Hindlimb muscle (tissue), 1 donor: ENCODE measurements at regions not wholly inside any gene's neighbourhood (a gene's known extent, or its start where the extent isn't known, plus 50 kb on each side); places are given as distances from the start of the nearest gene placed in this dataset.

Experiments used
- DNase-seq: peaks from one replicate; pipeline ENCODE4 v3.0.0-alpha.2; 2013

DNA sequence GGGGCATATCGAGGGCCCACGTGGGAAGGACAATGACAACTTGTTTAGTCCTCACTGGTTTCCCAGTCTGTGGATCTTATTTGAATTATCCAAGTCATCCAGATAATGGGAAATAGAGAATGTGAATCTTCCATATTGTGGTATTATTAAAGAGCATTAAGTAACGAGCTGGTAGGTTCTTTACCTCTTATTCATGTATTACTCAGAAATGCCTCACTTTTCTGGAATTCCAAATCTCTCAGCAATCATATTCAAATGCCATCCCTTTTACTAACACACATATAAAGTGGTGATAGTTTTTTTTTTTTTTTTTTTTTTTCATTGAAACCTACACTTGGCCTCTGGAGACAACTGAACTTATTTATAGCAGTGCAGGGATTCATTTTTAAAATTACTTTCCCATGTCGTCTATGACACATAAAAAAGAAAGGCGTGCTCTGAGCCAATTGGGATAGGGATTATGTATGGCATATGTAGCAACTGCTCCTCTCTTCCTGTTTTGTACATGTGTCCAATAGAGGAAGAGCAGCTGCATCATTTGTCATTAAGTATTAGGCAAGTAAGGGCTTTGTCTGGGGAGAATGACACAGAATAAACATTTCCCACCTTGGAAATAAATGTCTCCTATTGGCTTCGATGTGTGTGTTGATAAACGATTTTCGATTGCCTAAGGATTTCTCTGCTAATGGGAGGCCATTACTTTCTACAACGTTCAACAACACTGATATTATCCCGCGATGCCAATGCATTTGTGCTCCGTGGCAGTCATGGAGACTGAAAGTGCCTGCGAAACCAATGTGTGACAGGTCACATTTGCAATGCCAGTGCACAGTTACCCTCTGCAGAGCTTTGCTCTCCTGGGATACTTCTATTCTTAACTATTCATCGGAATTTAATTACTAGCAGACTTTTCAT is 78.6 kb upstream of the IFNG-AS1 start:
- DNase-seq: no peak

DNA sequence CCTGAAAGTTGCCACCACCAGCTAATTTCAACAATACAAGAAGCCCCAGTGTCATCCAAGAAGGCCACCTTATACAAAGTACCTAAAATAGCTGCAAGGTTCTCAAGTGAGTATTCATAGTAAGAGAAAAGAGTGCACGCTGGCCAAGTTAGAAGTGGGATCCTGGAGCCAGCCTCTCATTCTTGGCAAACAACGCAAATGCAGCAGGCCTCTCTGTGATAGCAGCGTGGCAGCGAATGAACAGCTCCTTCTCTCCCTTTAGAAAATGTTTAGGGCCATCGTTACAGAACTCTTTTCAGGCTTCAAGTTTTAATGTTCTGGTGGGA is 78.0 kb upstream of the IFNG-AS1 start:
- no peak for DNase-seq

DNA sequence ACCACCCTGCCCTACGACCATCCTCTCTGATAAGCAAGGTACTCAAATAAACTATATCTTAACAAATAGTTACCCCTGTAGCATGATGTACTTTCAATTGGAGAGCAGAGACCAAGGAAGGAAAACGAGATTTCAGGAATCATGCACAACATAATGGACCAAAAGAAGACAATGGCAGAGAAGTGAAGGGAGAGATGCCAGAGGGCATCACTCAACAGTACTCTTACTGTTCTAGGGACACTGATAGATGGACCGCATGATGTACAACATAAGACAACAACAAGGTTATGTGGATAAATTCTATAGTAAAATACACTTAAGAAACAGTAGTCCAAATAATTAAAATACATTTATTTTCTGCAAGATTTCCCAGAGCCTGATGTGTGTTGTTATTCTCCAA is 77.5 kb upstream of the IFNG-AS1 start:
- no peak for DNase-seq

DNA sequence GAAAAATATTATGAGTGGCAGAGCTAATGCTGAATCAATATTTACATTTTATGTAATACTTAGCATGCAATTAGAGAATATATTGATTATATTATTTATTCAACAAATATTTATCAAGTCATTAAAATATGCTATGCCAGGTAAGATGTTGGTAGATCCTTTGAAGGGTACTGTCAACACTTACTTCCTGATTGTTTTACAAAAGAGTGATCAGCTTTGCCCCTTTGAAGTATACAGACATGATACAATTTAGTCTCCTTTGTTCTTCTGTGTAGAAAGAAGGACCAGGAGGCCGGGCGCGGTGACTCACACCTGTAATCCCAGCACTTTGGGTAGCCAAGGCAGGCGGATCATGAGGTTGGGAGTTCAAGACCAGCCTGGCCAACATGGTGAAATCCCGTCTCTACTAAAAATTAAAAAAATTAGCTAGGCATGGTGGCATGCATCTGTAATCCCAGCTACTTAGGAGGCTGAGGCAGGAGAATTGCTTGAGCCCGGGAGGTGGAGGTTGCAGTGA is 73.9 kb upstream of the IFNG-AS1 start:
- no peak for DNase-seq

DNA sequence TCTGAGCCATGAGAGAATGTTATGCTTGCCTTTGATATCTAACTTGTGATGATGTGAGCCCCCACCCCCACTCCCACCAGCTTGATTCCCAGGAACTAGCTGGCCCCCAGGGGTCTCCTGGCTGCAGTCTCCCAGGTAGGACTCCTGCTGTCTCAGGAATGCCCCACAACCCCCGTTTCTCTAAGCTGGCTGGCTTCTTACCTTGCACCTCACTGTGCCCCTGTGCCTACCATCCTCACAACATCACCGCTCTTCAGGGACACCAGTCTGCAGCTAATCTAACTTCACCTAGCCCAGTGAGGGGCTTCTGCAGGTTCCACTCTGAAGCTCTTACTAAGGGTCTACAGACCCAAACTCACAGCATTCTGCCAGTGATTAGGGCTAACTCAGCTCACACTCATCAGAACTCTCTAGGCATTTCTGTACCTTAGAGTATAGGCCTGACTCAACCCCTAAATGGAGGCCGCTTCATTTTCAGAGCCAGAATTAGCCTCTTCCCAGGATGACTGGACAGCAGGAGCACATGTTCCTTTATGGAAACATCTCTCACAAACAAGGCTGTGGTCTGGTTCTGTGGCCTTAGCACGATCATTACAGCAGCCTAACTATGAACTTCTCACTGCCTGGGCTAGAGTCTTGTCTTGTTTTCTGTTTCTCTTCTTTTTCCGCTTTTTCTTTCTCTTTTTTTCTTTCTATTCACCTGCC is 72.8 kb upstream of the IFNG-AS1 start:
- no peak for DNase-seq

- no peak for DNase-seq
These were observed 71.4 kb upstream of the IFNG-AS1 start for GRCh38 chr12:67917811-67918210.

- no peak for DNase-seq
These were observed 70.8 kb upstream of the IFNG-AS1 start for GRCh38 chr12:67918441-67918840.

DNA sequence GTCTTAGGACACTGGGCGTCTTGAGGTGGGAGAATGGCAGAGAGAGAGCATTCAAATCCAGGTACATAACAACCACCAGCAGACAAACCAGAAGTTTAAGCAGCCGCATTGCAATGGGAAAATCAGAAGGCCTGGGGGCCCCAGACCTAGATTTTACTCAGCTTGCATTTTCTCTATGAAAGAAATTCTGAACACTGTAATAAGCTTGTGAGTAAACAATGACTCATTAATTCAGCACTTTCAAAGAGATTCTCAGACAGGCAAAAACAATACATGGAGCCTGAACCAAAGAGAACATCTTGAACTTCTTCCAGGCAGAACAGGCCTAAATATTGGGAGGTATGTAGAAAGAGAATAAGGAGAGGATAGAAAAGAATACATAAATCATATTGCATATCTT is 69.8 kb upstream of the IFNG-AS1 start:
- no peak for DNase-seq

- no peak for DNase-seq
These were observed 68.8 kb upstream of the IFNG-AS1 start for GRCh38 chr12:67920413-67920812.

- DNase-seq: no peak
These were observed 68.0 kb upstream of the IFNG-AS1 start for GRCh38 chr12:67921286-67921685.

DNA sequence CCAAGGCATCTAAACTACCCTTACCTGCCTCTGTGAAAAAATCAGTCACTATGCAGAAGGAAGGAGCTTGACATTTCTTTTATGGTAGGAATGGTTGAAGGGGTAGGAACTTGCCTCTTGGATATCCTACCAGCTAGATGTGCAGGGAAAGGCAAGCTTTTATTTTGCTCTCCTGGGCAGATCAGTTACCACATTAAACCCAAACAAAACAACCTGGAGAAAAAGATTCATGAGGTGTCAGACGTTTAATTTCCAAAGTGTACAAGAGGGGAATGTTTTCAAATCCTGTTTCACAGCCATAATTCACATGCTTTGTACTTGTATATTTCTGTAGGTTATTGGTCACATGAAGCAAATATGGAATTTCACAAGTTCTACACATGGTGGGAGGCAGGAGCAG is 67.0 kb upstream of the IFNG-AS1 start:
- no peak for DNase-seq

- DNase-seq: no peak
These were observed 64.2 kb upstream of the IFNG-AS1 start for GRCh38 chr12:67925077-67925476.

GRCh38 chr12:67925552-67925951 is 63.7 kb upstream of the IFNG-AS1 start:
- DNase-seq: no peak

GRCh38 chr12:67926063-67926462 is 63.2 kb upstream of the IFNG-AS1 start:
- no peak for DNase-seq

- no peak for DNase-seq
These were observed 61.9 kb upstream of the IFNG-AS1 start for GRCh38 chr12:67927324-67927723.

- no peak for DNase-seq
These were observed 61.4 kb upstream of the IFNG-AS1 start for GRCh38 chr12:67927815-67928214.

DNA sequence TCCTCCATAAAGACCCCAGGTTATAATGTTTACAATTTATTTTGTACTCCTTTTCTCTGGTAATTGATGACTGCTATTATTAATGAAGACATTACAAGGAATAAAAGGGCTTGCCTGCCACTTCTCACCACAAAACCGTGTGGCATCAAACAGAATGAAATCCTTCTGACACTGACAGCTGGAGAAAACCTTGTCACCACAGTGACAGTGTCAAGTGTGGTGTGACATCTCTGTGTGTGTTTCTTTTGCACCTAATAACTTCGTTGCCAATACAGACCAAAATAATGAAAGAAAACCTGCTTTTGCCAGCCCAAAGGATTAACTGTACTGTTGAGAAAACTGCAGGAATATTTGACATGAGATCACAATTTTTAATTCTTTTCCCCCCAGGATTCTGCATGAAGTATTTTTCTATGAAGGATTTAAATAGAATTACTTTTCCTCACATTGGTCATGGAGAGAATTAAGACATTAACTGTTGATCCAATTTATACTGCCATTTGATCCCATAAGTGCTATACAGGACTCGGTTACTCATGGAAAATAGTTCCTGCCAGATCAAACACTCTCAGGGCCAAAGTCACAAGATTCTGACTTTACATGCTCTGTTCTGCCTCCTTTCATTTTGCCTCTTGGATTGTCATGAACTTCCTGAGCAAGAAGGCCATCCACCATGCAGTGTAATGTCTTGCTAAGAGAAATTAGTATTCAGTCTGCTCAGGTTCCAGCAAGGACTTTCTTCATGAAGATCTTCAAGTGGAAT is 60.4 kb upstream of the IFNG-AS1 start:
- peak; percentile 51 for DNase-seq

DNA sequence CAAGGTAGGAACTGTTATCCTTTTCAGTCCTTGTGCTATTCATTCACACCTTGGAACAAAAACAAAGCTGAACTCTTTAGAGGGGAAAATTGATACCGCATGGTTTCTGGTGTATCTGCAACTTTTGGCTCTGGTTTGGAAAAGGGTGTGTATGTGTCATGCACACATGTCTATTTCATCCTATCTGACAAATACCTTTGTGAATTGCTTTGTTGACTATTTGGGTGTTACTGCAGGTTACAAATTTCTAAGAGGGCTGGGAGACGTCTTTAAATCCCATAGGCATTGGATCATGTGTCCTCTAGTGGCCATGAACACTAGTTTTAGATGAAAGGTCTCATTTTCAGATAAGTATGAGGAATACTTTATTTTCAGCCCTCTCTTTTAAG is 59.9 kb upstream of the IFNG-AS1 start:
- no peak for DNase-seq

GRCh38 chr12:67937822-67938221 is 51.4 kb upstream of the IFNG-AS1 start:
- no peak for DNase-seq
